ENCODE measurements at regions not wholly inside any gene's neighbourhood (a gene's known extent, or its start where the extent isn't known, plus 50 kb on each side); places are given as distances from the start of the nearest gene placed in this dataset.

GRCh38 chr12:67370979-67371378, 101.8 kb downstream of the CAND1 start:
- no peak for DNase-seq (ENCODE audit: low spot score)

- DNase-seq (ENCODE audit: low spot score) = no peak
These were observed 107.9 kb downstream of the CAND1 start for GRCh38 chr12:67377021-67377420.

GRCh38 chr12:67377541-67377940, 108.4 kb downstream of the CAND1 start:
- DNase-seq (ENCODE audit: low spot score) = no peak

GRCh38 chr12:67382241-67382871, 113.2 kb downstream of the CAND1 start:
- no peak for DNase-seq (ENCODE audit: low spot score)

- no peak for DNase-seq (ENCODE audit: low spot score)
These were observed 117.9 kb downstream of the CAND1 start for GRCh38 chr12:67386869-67387565.

- no peak for DNase-seq (ENCODE audit: low spot score)
These were observed 119.4 kb downstream of the CAND1 start for GRCh38 chr12:67388331-67389138.

GRCh38 chr12:67390273-67390672, 121.1 kb downstream of the CAND1 start:
- no peak for DNase-seq (ENCODE audit: low spot score)

GRCh38 chr12:67391034-67391433, 121.9 kb downstream of the CAND1 start:
- no peak for DNase-seq (ENCODE audit: low spot score)

- no peak for DNase-seq (ENCODE audit: low spot score)
These were observed 122.5 kb downstream of the CAND1 start for GRCh38 chr12:67391656-67392055.

- no peak for DNase-seq (ENCODE audit: low spot score)
These were observed 125.4 kb downstream of the CAND1 start for GRCh38 chr12:67394550-67394949.

- DNase-seq (ENCODE audit: low spot score) = no peak
These were observed 131.6 kb downstream of the CAND1 start for GRCh38 chr12:67400742-67401141.

- no peak for DNase-seq (ENCODE audit: low spot score)
These were observed 141.1 kb downstream of the CAND1 start for GRCh38 chr12:67410246-67410645.

GRCh38 chr12:67410667-67411067, 141.5 kb downstream of the CAND1 start:
- DNase-seq (ENCODE audit: low spot score) = no peak

- DNase-seq (ENCODE audit: low spot score) = no peak
These were observed 142.4 kb downstream of the CAND1 start for GRCh38 chr12:67411562-67411961.

GRCh38 chr12:67413577-67413976, 144.4 kb downstream of the CAND1 start:
- DNase-seq (ENCODE audit: low spot score) = no peak

- DNase-seq (ENCODE audit: low spot score) = no peak
These were observed 145.0 kb downstream of the CAND1 start for GRCh38 chr12:67414011-67414715.

- DNase-seq (ENCODE audit: low spot score) = peak; percentile 53
These were observed 146.3 kb downstream of the CAND1 start for GRCh38 chr12:67415473-67415872.

- no peak for DNase-seq (ENCODE audit: low spot score)
These were observed 150.7 kb downstream of the CAND1 start for GRCh38 chr12:67419810-67420209.

- no peak for DNase-seq (ENCODE audit: low spot score)
These were observed 151.3 kb downstream of the CAND1 start for GRCh38 chr12:67420506-67420905.

- no peak for DNase-seq (ENCODE audit: low spot score)
These were observed 152.9 kb downstream of the CAND1 start for GRCh38 chr12:67422081-67422480.

- DNase-seq (ENCODE audit: low spot score) = no peak
These were observed 155.6 kb downstream of the CAND1 start for GRCh38 chr12:67424784-67425183.

GRCh38 chr12:67425394-67425793, 156.2 kb downstream of the CAND1 start:
- no peak for DNase-seq (ENCODE audit: low spot score)

All from RKO (cell line).